ENCODE measurements at regions not wholly inside any gene's neighbourhood (a gene's known extent, or its start where the extent isn't known, plus 50 kb on each side); places are given as distances from the start of the nearest gene placed in this dataset.

- H3K23ac ChIP-seq (ENCODE audit: insufficient read length, low read depth, low read length) = no peak overlapping the region
- H3T11ph ChIP-seq (ENCODE audit: low read length) = no peak overlapping the region
- no peak overlapping the region for H2BK12ac ChIP-seq (ENCODE audit: insufficient read length, low read depth, low read length)
- DNase-seq = no peak
- H2BK20ac ChIP-seq (ENCODE audit: low read depth, low read length, poor library complexity, severe bottlenecking) = no peak overlapping the region
- no peaks in the 10 kb centered on the region for H4K20me1 ChIP-seq (ENCODE audit: control insufficient read depth, insufficient read depth, insufficient read length)
- no peaks in the 10 kb centered on the region for H3K79me1 ChIP-seq (ENCODE audit: insufficient read depth, low read depth, low read length, poor library complexity, severe bottlenecking)
- H3K79me2 ChIP-seq (ENCODE audit: insufficient read depth, low read length) = no peaks in the 10 kb centered on the region
- H3K4me2 ChIP-seq (ENCODE audit: insufficient read depth, insufficient read length, low read length) = no peak overlapping the region
- H2AK5ac ChIP-seq (ENCODE audit: insufficient read length, low read length) = no peak overlapping the region
- H4K91ac ChIP-seq (ENCODE audit: insufficient read length, low read depth, low read length) = no peak overlapping the region
- no CpG with 5 or more reads among the region's 3 CpGs for WGBS (ENCODE audit: extremely low coverage, insufficient read length, low lambda C conversion rate)
- H2BK120ac ChIP-seq (ENCODE audit: low read depth, low read length, poor library complexity, severe bottlenecking) = no peak overlapping the region
- no peak overlapping the region for H2BK15ac ChIP-seq (ENCODE audit: low read depth, low read length)
- peaks cover 0 to 6% of the 10 kb centered on the region in 2 experiments; a peak in 1 of 4 replicates for H3K4me1 Mint-ChIP-seq
- peaks cover 12% of the 10 kb centered on the region for H3K9me3 ChIP-seq (ENCODE audit: control insufficient read depth, low read depth, low read length)
- H3K9ac ChIP-seq (ENCODE audit: extremely low read depth, insufficient read length, low read length) = no peak overlapping the region
- H3K14ac ChIP-seq (ENCODE audit: insufficient read depth, low read length) = no peak overlapping the region
- H2AFZ ChIP-seq (ENCODE audit: low read length) = no peak overlapping the region
- H3K27me3 ChIP-seq (ENCODE audit: insufficient read depth, low read length) = no peaks in the 10 kb centered on the region
- H3K56ac ChIP-seq (ENCODE audit: insufficient read length, low read depth, low read length) = no peak overlapping the region
- TF ChIP-seq CTCF (conservative IDR thresholded peaks at IDR 0.05) = no peak
- H3K27me3 Mint-ChIP-seq (ENCODE audit: low read depth) = no peaks in the 10 kb centered on the region
- no peak overlapping the region for H4K5ac ChIP-seq (ENCODE audit: insufficient read length, low read depth, low read length)
- H3K27ac Mint-ChIP-seq = no peak overlapping the region
- peaks cover 22 to 28% of the 10 kb centered on the region in 2 experiments for H3K9me3 Mint-ChIP-seq
- no peak overlapping the region for H4K8ac ChIP-seq (replicated peaks; ENCODE audit: insufficient read length, low read depth, low read length)
- H3K18ac ChIP-seq (ENCODE audit: insufficient read length, low read depth, low read length) = no peak overlapping the region
- no peak overlapping the region for H2BK5ac ChIP-seq (ENCODE audit: insufficient read length, low read length)
- H3K4me3 Mint-ChIP-seq = no peak overlapping the region
- no peak overlapping the region for H3K27ac ChIP-seq (ENCODE audit: insufficient read length, low read depth, low read length)
- peaks cover 11 to 27% (median 15%) of the 10 kb centered on the region in 3 experiments for H3K36me3 Mint-ChIP-seq (ENCODE audit: insufficient read depth in 1 of 3, low read depth in 3 of 3)
- no peaks in the 10 kb centered on the region for H3K23me2 ChIP-seq (ENCODE audit: insufficient read length, low read depth, low read length, poor library complexity, severe bottlenecking)
- H3K4ac ChIP-seq (ENCODE audit: low read depth, low read length) = no peak overlapping the region
- H3K4me1 ChIP-seq (ENCODE audit: insufficient read depth, low read length) = no peaks in the 10 kb centered on the region
Observed at GRCh38 chr3:22593638-22594037, 609.5 kb upstream of the UBE2E2 start.
